ENCODE measurements at regions not wholly inside any gene's neighbourhood (a gene's known extent, or its start where the extent isn't known, plus 50 kb on each side); places are given as distances from the start of the nearest gene placed in this dataset.

DNA sequence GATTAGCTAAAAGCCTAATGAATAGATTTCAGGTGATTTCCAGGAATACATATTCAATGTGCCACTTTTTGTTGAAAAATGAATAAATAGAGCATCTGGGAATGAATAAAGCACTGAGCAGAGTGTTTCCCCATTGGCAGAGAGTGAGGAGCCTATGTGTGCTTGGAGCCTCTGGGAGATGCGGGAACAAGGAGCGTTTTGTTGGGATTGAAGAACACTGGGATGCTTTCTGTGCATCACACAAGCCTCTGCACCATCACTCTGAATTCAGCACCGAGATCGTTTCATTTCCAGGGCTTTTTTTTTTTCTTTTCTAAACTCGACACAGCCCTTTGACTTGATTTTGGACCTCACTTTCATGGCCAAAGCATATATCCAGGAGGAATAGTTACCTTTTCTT lies 111.4 kb downstream of the BAMBI start:
- no peak for TF ChIP-seq HNF4G (IDR thresholded peaks at IDR 0.05)
- no peak for TF ChIP-seq EGR1 (IDR thresholded peaks at IDR 0.05; ENCODE audit: low read depth in 2 of 2)
- TF ChIP-seq YY1 (IDR thresholded peaks at IDR 0.05): no peak
- TF ChIP-seq SP1 (IDR thresholded peaks at IDR 0.05): no peak
- TF ChIP-seq, protein P1, sequence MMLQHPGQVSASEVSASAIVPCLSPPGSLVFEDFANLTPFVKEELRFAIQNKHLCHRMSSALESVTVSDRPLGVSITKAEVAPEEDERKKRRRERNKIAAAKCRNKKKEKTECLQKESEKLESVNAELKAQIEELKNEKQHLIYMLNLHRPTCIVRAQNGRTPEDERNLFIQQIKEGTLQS (IDR thresholded peaks at IDR 0.05): no peak
- TF ChIP-seq RXRA (IDR thresholded peaks at IDR 0.05): no peak
- TF ChIP-seq, protein P2, sequence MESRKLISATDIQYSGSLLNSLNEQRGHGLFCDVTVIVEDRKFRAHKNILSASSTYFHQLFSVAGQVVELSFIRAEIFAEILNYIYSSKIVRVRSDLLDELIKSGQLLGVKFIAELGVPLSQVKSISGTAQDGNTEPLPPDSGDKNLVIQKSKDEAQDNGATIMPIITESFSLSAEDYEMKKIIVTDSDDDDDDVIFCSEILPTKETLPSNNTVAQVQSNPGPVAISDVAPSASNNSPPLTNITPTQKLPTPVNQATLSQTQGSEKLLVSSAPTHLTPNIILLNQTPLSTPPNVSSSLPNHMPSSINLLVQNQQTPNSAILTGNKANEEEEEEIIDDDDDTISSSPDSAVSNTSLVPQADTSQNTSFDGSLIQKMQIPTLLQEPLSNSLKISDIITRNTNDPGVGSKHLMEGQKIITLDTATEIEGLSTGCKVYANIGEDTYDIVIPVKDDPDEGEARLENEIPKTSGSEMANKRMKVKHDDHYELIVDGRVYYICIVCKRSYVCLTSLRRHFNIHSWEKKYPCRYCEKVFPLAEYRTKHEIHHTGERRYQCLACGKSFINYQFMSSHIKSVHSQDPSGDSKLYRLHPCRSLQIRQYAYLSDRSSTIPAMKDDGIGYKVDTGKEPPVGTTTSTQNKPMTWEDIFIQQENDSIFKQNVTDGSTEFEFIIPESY (IDR thresholded peaks at IDR 0.05): no peak
- TF ChIP-seq NR2F2 (IDR thresholded peaks at IDR 0.05): no peak
- TF ChIP-seq, protein P3, sequence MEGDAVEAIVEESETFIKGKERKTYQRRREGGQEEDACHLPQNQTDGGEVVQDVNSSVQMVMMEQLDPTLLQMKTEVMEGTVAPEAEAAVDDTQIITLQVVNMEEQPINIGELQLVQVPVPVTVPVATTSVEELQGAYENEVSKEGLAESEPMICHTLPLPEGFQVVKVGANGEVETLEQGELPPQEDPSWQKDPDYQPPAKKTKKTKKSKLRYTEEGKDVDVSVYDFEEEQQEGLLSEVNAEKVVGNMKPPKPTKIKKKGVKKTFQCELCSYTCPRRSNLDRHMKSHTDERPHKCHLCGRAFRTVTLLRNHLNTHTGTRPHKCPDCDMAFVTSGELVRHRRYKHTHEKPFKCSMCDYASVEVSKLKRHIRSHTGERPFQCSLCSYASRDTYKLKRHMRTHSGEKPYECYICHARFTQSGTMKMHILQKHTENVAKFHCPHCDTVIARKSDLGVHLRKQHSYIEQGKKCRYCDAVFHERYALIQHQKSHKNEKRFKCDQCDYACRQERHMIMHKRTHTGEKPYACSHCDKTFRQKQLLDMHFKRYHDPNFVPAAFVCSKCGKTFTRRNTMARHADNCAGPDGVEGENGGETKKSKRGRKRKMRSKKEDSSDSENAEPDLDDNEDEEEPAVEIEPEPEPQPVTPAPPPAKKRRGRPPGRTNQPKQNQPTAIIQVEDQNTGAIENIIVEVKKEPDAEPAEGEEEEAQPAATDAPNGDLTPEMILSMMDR (IDR thresholded peaks at IDR 0.05; ENCODE audit: low read depth, low read length, missing input control): no peak
- TF ChIP-seq GABPA (IDR thresholded peaks at IDR 0.05 in 1 of 2, conservative IDR thresholded peaks at IDR 0.05 in 1 of 2): no peak
- no peak for TF ChIP-seq TAF1 (conservative IDR thresholded peaks at IDR 0.05)
- TF ChIP-seq FOXA1 (IDR thresholded peaks at IDR 0.05): no peak
- TF ChIP-seq FOXA2 (IDR thresholded peaks at IDR 0.05): no peak
- no peak for TF ChIP-seq RAD21 (IDR thresholded peaks at IDR 0.05)
- no peak for TF ChIP-seq JUND (IDR thresholded peaks at IDR 0.05)
- TF ChIP-seq, protein P4, sequence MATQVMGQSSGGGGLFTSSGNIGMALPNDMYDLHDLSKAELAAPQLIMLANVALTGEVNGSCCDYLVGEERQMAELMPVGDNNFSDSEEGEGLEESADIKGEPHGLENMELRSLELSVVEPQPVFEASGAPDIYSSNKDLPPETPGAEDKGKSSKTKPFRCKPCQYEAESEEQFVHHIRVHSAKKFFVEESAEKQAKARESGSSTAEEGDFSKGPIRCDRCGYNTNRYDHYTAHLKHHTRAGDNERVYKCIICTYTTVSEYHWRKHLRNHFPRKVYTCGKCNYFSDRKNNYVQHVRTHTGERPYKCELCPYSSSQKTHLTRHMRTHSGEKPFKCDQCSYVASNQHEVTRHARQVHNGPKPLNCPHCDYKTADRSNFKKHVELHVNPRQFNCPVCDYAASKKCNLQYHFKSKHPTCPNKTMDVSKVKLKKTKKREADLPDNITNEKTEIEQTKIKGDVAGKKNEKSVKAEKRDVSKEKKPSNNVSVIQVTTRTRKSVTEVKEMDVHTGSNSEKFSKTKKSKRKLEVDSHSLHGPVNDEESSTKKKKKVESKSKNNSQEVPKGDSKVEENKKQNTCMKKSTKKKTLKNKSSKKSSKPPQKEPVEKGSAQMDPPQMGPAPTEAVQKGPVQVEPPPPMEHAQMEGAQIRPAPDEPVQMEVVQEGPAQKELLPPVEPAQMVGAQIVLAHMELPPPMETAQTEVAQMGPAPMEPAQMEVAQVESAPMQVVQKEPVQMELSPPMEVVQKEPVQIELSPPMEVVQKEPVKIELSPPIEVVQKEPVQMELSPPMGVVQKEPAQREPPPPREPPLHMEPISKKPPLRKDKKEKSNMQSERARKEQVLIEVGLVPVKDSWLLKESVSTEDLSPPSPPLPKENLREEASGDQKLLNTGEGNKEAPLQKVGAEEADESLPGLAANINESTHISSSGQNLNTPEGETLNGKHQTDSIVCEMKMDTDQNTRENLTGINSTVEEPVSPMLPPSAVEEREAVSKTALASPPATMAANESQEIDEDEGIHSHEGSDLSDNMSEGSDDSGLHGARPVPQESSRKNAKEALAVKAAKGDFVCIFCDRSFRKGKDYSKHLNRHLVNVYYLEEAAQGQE (IDR thresholded peaks at IDR 0.05): no peak
- TF ChIP-seq HNF4A (conservative IDR thresholded peaks at IDR 0.05): no peak
- H3K9ac ChIP-seq (ENCODE audit: low read depth in 1 of 2, low read length in 2 of 2): no peak overlapping the region
- no peak for DNase-seq (ENCODE audit: low spot score)
- no peak overlapping the region for H3K4me3 ChIP-seq (ENCODE audit: low read depth in 1 of 3, low read length in 3 of 3)
- no peaks in the 10 kb centered on the region for H3K36me3 ChIP-seq (ENCODE audit: control insufficient read depth in 4 of 4, insufficient read depth in 3 of 4, low read depth in 1 of 4, low read length in 3 of 4)
- 93% methylated on average over 5 of the region's 5 CpGs for WGBS
- H3K27me3 ChIP-seq (ENCODE audit: control insufficient read depth in 4 of 4, insufficient read depth in 4 of 4, low read length in 3 of 4): no peaks in the 10 kb centered on the region
- H3K9me3 ChIP-seq (ENCODE audit: control insufficient read depth in 4 of 4, low read length in 3 of 4): no peaks in the 10 kb centered on the region
- H3K27ac ChIP-seq (ENCODE audit: low read depth in 1 of 2, low read length in 2 of 2): no peak overlapping the region
- no peaks in the 10 kb centered on the region for H3K4me1 ChIP-seq (ENCODE audit: control insufficient read depth in 4 of 4, insufficient read depth in 4 of 4, low read length in 3 of 4)

DNA sequence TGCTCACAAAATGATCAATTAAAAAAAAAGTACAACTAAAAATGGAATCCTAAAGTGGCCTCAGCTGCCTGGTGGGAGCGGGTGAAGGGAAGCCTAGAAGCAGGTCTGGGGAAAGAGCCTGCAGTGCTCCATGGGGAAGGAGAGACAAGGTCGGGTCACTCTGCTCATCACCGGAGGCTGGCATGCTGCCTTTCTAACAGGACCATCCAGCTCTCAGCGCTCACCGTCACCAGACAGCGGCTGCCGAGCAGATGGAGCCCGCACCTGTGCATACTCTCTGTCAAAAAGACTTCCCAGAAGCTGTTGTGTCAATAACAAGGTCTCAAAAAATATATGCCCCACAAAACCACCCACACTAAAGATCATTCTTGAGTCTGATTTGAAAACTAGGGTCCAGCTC lies 112.8 kb downstream of the BAMBI start:
- no peak overlapping the region for H3K27ac ChIP-seq (ENCODE audit: low read depth in 1 of 2, low read length in 2 of 2)
- no peaks in the 10 kb centered on the region for H3K27me3 ChIP-seq (ENCODE audit: control insufficient read depth in 4 of 4, insufficient read depth in 4 of 4, low read length in 3 of 4)
- H3K9me3 ChIP-seq (ENCODE audit: control insufficient read depth in 4 of 4, low read length in 3 of 4): no peaks in the 10 kb centered on the region
- no peaks in the 10 kb centered on the region for H3K36me3 ChIP-seq (ENCODE audit: control insufficient read depth in 4 of 4, insufficient read depth in 3 of 4, low read depth in 1 of 4, low read length in 3 of 4)
- whole genome bisulfite sequencing: 92% methylated on average over 8 of the region's 8 CpGs
- DNase-seq (ENCODE audit: low spot score): no peak
- H3K4me3 ChIP-seq (ENCODE audit: low read depth in 1 of 3, low read length in 3 of 3): no peak overlapping the region
- H3K9ac ChIP-seq (ENCODE audit: low read depth in 1 of 2, low read length in 2 of 2): no peak overlapping the region
- H3K4me1 ChIP-seq (ENCODE audit: control insufficient read depth in 4 of 4, insufficient read depth in 4 of 4, low read length in 3 of 4): no peaks in the 10 kb centered on the region
- TF ChIP-seq RXRA (IDR thresholded peaks at IDR 0.05) (no peak), RAD21 (IDR thresholded peaks at IDR 0.05) (no peak), SP1 (IDR thresholded peaks at IDR 0.05) (no peak), EGR1 (IDR thresholded peaks at IDR 0.05; ENCODE audit: low read depth in 2 of 2) (no peak), HNF4G (IDR thresholded peaks at IDR 0.05) (no peak), FOXA2 (IDR thresholded peaks at IDR 0.05) (no peak), GABPA (IDR thresholded peaks at IDR 0.05 in 1 of 2, conservative IDR thresholded peaks at IDR 0.05 in 1 of 2) (no peak), NR2F2 (IDR thresholded peaks at IDR 0.05) (no peak), JUND (IDR thresholded peaks at IDR 0.05) (no peak), HNF4A (conservative IDR thresholded peaks at IDR 0.05) (no peak), FOXA1 (IDR thresholded peaks at IDR 0.05) (no peak)
- TF ChIP-seq, protein P5, sequence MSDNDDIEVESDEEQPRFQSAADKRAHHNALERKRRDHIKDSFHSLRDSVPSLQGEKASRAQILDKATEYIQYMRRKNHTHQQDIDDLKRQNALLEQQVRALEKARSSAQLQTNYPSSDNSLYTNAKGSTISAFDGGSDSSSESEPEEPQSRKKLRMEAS (IDR thresholded peaks at IDR 0.05): no peak
- TF ChIP-seq, protein P3 (IDR thresholded peaks at IDR 0.05; ENCODE audit: low read depth, low read length, missing input control): no peak
- TF ChIP-seq, protein P1 (IDR thresholded peaks at IDR 0.05): no peak
- TF ChIP-seq, protein P2 (IDR thresholded peaks at IDR 0.05): no peak
